ENCODE measurements at regions not wholly inside any gene's neighbourhood (a gene's known extent, or its start where the extent isn't known, plus 50 kb on each side); places are given as distances from the start of the nearest gene placed in this dataset.

DNA sequence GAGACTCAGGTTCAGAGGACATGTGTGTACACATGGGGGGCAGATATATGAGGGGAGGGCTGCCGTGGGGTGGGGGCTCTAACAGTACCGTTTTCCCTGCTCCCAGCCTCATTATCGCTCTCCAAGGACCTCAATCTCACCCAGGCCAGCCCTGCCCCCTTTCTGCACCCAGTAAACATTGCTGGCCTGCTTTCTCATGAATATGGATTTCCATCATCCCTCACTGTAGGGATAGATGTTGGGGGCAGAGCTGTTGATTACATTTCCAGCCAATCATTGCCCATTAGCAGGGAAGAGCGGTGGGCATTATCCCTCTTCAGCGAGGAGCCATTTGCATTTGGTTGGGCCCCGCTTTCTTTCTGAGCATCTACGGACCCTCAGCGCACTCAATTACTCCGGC is 273.8 kb downstream of the RPS6KC1 start:
- Histone ChIP-seq H3K4me1 (ENCODE audit: insufficient read depth, low read length) (no peaks in the 10 kb centered on the region), H3K4me3 (ENCODE audit: low read length) (no peak overlapping the region), H3K27me3 (ENCODE audit: control insufficient read depth in 1 of 2, insufficient read depth in 2 of 2, low read length in 2 of 2) (no peaks in the 10 kb centered on the region), H3K9me3 (ENCODE audit: control insufficient read depth in 1 of 2, insufficient read depth in 1 of 2, low read length in 2 of 2) (no peaks in the 10 kb centered on the region), H3K27ac (ENCODE audit: low read depth in 1 of 2, low read length in 2 of 2) (no peak overlapping the region), H3K36me3 (ENCODE audit: insufficient read depth, low read length) (no peaks in the 10 kb centered on the region)
- Mint-ChIP-seq H3K27me3 (peaks cover 5% of the 10 kb centered on the region), H3K27ac (no peak overlapping the region), H3K9me3 (no peaks in the 10 kb centered on the region), H3K4me1 (ENCODE audit: low read depth) (no peaks in the 10 kb centered on the region), H3K4me3 (no peak overlapping the region), H3K36me3 (ENCODE audit: low read depth) (no peaks in the 10 kb centered on the region)
- ChIA-PET POLR2A (no interaction called here), CTCF (no interaction called here)
- no peak for ATAC-seq (ENCODE audit: poor library complexity)
- no peak for DNase-seq
- intact Hi-C loops (cut with DNase I, micrococcal nuclease), result no loop called here
- TF ChIP-seq, protein P1, sequence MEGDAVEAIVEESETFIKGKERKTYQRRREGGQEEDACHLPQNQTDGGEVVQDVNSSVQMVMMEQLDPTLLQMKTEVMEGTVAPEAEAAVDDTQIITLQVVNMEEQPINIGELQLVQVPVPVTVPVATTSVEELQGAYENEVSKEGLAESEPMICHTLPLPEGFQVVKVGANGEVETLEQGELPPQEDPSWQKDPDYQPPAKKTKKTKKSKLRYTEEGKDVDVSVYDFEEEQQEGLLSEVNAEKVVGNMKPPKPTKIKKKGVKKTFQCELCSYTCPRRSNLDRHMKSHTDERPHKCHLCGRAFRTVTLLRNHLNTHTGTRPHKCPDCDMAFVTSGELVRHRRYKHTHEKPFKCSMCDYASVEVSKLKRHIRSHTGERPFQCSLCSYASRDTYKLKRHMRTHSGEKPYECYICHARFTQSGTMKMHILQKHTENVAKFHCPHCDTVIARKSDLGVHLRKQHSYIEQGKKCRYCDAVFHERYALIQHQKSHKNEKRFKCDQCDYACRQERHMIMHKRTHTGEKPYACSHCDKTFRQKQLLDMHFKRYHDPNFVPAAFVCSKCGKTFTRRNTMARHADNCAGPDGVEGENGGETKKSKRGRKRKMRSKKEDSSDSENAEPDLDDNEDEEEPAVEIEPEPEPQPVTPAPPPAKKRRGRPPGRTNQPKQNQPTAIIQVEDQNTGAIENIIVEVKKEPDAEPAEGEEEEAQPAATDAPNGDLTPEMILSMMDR (IDR thresholded peaks at IDR 0.05), result no peak

DNA sequence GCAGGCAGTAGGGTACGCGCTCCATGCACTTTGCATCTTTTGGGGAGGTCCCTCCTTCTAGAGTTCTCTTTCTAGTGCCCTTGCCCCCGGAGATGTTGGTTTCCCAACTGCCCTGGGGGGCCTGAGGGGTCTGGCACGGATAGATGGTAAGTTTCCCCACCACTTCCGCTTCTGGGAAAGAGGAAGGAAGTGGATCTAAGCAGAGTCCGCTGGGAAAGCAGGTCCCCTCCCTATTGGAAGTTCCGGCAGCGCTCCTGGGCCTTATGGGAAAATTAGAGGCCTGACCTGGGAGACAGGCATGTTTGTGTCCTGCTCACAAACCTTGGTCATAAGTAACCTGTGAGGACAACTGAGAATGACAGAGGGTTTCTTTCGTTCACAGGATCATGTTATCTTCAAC is 274.4 kb downstream of the RPS6KC1 start:
- Histone ChIP-seq H3K27ac (ENCODE audit: low read depth in 1 of 2, low read length in 2 of 2) (no peak overlapping the region), H3K4me3 (ENCODE audit: low read length) (no peak overlapping the region), H3K9me3 (ENCODE audit: control insufficient read depth in 1 of 2, insufficient read depth in 1 of 2, low read length in 2 of 2) (no peaks in the 10 kb centered on the region), H3K4me1 (ENCODE audit: insufficient read depth, low read length) (no peaks in the 10 kb centered on the region), H3K27me3 (ENCODE audit: control insufficient read depth in 1 of 2, insufficient read depth in 2 of 2, low read length in 2 of 2) (no peaks in the 10 kb centered on the region), H3K36me3 (ENCODE audit: insufficient read depth, low read length) (no peaks in the 10 kb centered on the region)
- H3K27ac Mint-ChIP-seq, result no peak overlapping the region
- no peak for ATAC-seq (ENCODE audit: poor library complexity)
- intact Hi-C loops (cut with DNase I, micrococcal nuclease), result no loop called here
- ChIA-PET CTCF (no interaction called here), POLR2A (no interaction called here)
- TF ChIP-seq, protein P1 (IDR thresholded peaks at IDR 0.05), result no peak
- H3K36me3 Mint-ChIP-seq (ENCODE audit: low read depth), result no peaks in the 10 kb centered on the region
- no peak overlapping the region for H3K4me3 Mint-ChIP-seq
- DNase-seq, result no peak
- peaks cover 5% of the 10 kb centered on the region for H3K27me3 Mint-ChIP-seq
- no peaks in the 10 kb centered on the region for H3K4me1 Mint-ChIP-seq (ENCODE audit: low read depth)
- H3K9me3 Mint-ChIP-seq, result no peaks in the 10 kb centered on the region

DNA sequence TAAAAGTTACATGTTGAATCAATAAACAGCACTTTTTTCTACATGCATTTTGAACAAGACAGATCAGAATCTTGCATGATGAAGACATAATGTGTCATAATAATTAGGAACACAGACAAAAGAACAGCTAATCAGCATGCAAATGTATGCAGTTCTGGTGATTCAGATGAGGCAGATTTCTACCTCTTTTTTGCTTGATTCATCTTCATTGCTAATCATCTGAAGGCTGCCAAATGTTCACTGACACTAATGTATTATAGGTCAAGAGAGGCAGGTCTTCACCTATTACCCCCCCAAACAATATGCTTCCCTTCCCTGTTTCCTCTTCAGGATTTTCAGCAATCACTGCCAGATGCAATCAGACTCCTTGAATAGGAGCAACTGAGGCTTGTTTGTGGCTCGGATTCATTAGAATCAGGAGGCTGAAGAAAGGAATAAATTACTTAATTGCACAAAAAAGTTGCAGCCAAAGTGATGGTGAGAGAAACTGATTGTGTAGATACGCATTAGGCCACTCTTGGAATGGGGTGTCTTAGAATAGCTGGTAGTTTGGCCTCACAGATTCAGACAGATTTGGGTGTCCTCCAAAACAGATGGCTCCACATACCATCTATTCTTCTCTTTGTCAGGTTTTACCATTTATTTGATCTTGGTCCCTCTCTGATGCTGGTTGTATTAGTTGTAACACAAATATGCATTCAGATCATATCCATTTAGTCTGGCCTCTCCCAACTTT is 275.4 kb downstream of the RPS6KC1 start:
- H3K27ac Mint-ChIP-seq, result no peak overlapping the region
- H3K9me3 Mint-ChIP-seq, result no peaks in the 10 kb centered on the region
- H3K27me3 ChIP-seq (ENCODE audit: control insufficient read depth in 1 of 2, insufficient read depth in 2 of 2, low read length in 2 of 2), result no peaks in the 10 kb centered on the region
- DNase-seq (no peak), ATAC-seq (ENCODE audit: poor library complexity) (no peak)
- no peaks in the 10 kb centered on the region for H3K36me3 ChIP-seq (ENCODE audit: insufficient read depth, low read length)
- H3K27ac ChIP-seq (ENCODE audit: low read depth in 1 of 2, low read length in 2 of 2), result no peak overlapping the region
- POLR2A ChIA-PET, result no interaction called here
- H3K9me3 ChIP-seq (ENCODE audit: control insufficient read depth in 1 of 2, insufficient read depth in 1 of 2, low read length in 2 of 2), result no peaks in the 10 kb centered on the region
- no peaks in the 10 kb centered on the region for H3K4me1 Mint-ChIP-seq (ENCODE audit: low read depth)
- no peaks in the 10 kb centered on the region for H3K36me3 Mint-ChIP-seq (ENCODE audit: low read depth)
- no peaks in the 10 kb centered on the region for H3K4me1 ChIP-seq (ENCODE audit: insufficient read depth, low read length)
- H3K4me3 ChIP-seq (ENCODE audit: low read length), result no peak overlapping the region
- H3K27me3 Mint-ChIP-seq, result peaks cover 5% of the 10 kb centered on the region
- intact Hi-C loops (cut with DNase I, micrococcal nuclease), result no loop called here
- no peak overlapping the region for H3K4me3 Mint-ChIP-seq
- CTCF ChIA-PET, result no interaction called here
- TF ChIP-seq, protein P1 (IDR thresholded peaks at IDR 0.05), result no peak

Measured in CD4-positive, alpha-beta T cell (primary cell).